NB4 (cell line): ENCODE measurements at regions not wholly inside any gene's neighbourhood (a gene's known extent, or its start where the extent isn't known, plus 50 kb on each side); places are given as distances from the start of the nearest gene placed in this dataset.

Source experiments
- MAX ChIP-seq: IDR thresholded peaks from 2 replicates; pipeline ENCODE4 v1.6.1; 2011; ENCODE audit warnings: low read depth, low read length
- MYC ChIP-seq: IDR thresholded peaks from 2 replicates; pipeline ENCODE4 v1.6.1; 2011; ENCODE audit warnings: low read depth, low read length
- TF ChIP-seq, protein P1 (sequence below): IDR thresholded peaks from one replicate; pipeline ENCODE4 v1.5.1; 2012; ENCODE audit warnings: low read depth, low read length

GRCh38 chr4:82043081-82043808 is 330.5 kb downstream of the HNRNPD start:
- no peak for TF ChIP-seq MAX
- TF ChIP-seq, protein P1, sequence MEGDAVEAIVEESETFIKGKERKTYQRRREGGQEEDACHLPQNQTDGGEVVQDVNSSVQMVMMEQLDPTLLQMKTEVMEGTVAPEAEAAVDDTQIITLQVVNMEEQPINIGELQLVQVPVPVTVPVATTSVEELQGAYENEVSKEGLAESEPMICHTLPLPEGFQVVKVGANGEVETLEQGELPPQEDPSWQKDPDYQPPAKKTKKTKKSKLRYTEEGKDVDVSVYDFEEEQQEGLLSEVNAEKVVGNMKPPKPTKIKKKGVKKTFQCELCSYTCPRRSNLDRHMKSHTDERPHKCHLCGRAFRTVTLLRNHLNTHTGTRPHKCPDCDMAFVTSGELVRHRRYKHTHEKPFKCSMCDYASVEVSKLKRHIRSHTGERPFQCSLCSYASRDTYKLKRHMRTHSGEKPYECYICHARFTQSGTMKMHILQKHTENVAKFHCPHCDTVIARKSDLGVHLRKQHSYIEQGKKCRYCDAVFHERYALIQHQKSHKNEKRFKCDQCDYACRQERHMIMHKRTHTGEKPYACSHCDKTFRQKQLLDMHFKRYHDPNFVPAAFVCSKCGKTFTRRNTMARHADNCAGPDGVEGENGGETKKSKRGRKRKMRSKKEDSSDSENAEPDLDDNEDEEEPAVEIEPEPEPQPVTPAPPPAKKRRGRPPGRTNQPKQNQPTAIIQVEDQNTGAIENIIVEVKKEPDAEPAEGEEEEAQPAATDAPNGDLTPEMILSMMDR: no peak
- TF ChIP-seq MYC: no peak
